ENCODE measurements at regions not wholly inside any gene's neighbourhood (a gene's known extent, or its start where the extent isn't known, plus 50 kb on each side); places are given as distances from the start of the nearest gene placed in this dataset.

GRCh38 chr4:19380600-19380999, 871.1 kb upstream of the SLIT2 start:
- 73 to 83% (median 78%) methylated on average over 2 of the region's 2 CpGs for WGBS, 5 donors
- Histone ChIP-seq H3K27ac (no peak overlapping the region), H3K4me1 (no peaks in the 10 kb centered on the region), H3K4me3 (no peak overlapping the region), H3K9me3 (no peaks in the 10 kb centered on the region), H3K36me3 (no peaks in the 10 kb centered on the region), H3K27me3 (no peaks in the 10 kb centered on the region)
- intact Hi-C loops (cut with DNase I; ENCODE audit: low total_unique reads): no loop called here
- no peak for DNase-seq
- no peak for TF ChIP-seq EP300 (IDR thresholded peaks at IDR 0.05)
- TF ChIP-seq POLR2A (IDR thresholded peaks at IDR 0.05): no peak
- no peak for TF ChIP-seq POLR2AphosphoS5 (IDR thresholded peaks at IDR 0.05)
- TF ChIP-seq, protein P1, sequence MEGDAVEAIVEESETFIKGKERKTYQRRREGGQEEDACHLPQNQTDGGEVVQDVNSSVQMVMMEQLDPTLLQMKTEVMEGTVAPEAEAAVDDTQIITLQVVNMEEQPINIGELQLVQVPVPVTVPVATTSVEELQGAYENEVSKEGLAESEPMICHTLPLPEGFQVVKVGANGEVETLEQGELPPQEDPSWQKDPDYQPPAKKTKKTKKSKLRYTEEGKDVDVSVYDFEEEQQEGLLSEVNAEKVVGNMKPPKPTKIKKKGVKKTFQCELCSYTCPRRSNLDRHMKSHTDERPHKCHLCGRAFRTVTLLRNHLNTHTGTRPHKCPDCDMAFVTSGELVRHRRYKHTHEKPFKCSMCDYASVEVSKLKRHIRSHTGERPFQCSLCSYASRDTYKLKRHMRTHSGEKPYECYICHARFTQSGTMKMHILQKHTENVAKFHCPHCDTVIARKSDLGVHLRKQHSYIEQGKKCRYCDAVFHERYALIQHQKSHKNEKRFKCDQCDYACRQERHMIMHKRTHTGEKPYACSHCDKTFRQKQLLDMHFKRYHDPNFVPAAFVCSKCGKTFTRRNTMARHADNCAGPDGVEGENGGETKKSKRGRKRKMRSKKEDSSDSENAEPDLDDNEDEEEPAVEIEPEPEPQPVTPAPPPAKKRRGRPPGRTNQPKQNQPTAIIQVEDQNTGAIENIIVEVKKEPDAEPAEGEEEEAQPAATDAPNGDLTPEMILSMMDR (IDR thresholded peaks at IDR 0.05): no peak

GRCh38 chr4:19379191-19379708, 872.5 kb upstream of the SLIT2 start:
- DNase-seq: no peak
- Histone ChIP-seq H3K36me3 (no peaks in the 10 kb centered on the region), H3K4me1 (no peaks in the 10 kb centered on the region), H3K27ac (no peak overlapping the region), H3K4me3 (no peak overlapping the region), H3K9me3 (no peaks in the 10 kb centered on the region), H3K27me3 (no peaks in the 10 kb centered on the region)
- WGBS, 5 donors: 53 to 70% (median 69%) methylated on average over 6 of the region's 6 CpGs
- TF ChIP-seq EP300 (IDR thresholded peaks at IDR 0.05) (no peak), POLR2AphosphoS5 (IDR thresholded peaks at IDR 0.05) (no peak), POLR2A (IDR thresholded peaks at IDR 0.05) (no peak)
- TF ChIP-seq, protein P1 (IDR thresholded peaks at IDR 0.05): no peak
- intact Hi-C loops (cut with DNase I; ENCODE audit: low total_unique reads): no loop called here

DNA sequence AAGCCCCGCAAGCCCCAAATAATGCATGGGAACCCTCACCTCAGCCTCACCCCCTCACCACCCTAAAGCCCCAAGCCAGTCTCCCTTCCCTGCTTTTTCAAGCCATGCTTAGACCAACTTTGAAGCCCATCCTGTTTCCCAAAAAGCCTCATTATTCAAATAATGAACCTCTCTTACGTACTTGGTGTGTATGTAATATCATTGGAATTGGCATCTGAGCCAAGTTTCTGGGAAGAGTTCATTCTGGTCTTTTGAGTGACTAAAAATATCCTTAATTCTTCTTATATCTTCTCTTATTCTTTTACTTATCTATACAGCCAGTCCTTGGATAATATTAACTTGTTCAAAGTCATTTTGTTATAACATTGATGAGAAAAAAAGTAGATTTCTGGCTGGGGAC, 875.8 kb upstream of the SLIT2 start:
- intact Hi-C loops (cut with DNase I; ENCODE audit: low total_unique reads): no loop called here
- Histone ChIP-seq H3K4me3 (no peak overlapping the region), H3K9me3 (no peaks in the 10 kb centered on the region), H3K27ac (no peak overlapping the region), H3K4me1 (no peaks in the 10 kb centered on the region), H3K27me3 (no peaks in the 10 kb centered on the region), H3K36me3 (no peaks in the 10 kb centered on the region)
- WGBS, 5 donors: 50 to 78% (median 71%) methylated on average over 2 of the region's 2 CpGs
- no peak for TF ChIP-seq EP300 (IDR thresholded peaks at IDR 0.05)
- TF ChIP-seq, protein P1 (IDR thresholded peaks at IDR 0.05): no peak
- TF ChIP-seq POLR2AphosphoS5 (IDR thresholded peaks at IDR 0.05): no peak
- TF ChIP-seq POLR2A (IDR thresholded peaks at IDR 0.05): no peak
- DNase-seq: peak in 1 of 2 donors; percentile 37

DNA sequence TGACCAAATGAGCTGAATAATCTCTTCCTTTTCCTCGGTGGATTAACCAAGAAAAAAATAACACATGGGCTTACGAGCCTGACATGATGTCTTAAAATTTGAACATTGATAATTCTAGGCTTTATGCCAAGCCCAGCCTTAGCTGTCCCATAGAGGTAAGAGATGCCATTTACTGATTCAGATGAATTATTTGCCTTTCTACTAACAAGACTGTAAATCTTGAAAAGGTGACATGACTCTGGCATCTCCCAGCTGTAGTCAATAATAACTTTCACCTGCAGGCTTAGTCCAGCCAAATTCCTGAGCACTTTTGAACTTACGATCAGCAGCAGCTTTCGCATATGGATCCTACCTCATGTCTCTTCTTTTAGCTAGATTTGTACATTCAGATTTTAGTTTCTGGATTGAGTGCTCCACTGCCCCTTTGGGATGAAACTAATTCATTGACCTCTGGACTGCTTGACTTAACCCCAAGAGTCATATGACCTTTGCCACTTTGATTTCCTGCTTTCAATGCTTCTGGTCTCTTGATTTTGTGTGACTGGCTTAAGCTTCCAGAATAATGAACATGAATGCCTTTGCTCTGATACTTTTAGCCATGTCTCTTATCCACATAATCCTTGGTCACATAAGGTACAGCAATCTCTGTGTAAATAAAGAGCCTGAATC, 876.4 kb upstream of the SLIT2 start:
- DNase-seq: peak in 1 of 2 donors; percentile 3
- H3K4me1 ChIP-seq: no peaks in the 10 kb centered on the region
- H3K27me3 ChIP-seq: no peaks in the 10 kb centered on the region
- intact Hi-C loops (cut with DNase I; ENCODE audit: low total_unique reads): no loop called here
- no peaks in the 10 kb centered on the region for H3K36me3 ChIP-seq
- no peaks in the 10 kb centered on the region for H3K9me3 ChIP-seq
- WGBS, 5 donors: 56 to 76% (median 68%) methylated on average over 4 of the region's 4 CpGs
- no peak overlapping the region for H3K4me3 ChIP-seq
- TF ChIP-seq EP300 (IDR thresholded peaks at IDR 0.05) (no peak), POLR2A (IDR thresholded peaks at IDR 0.05) (no peak), POLR2AphosphoS5 (IDR thresholded peaks at IDR 0.05) (no peak)
- TF ChIP-seq, protein P1 (IDR thresholded peaks at IDR 0.05): no peak
- no peak overlapping the region for H3K27ac ChIP-seq
